ENCODE measurements at regions not wholly inside any gene's neighbourhood (a gene's known extent, or its start where the extent isn't known, plus 50 kb on each side); places are given as distances from the start of the nearest gene placed in this dataset.

- TF ChIP-seq EZH2 (IDR thresholded peaks at IDR 0.05) (no peak), POLR2AphosphoS5 (IDR thresholded peaks at IDR 0.05; ENCODE audit: borderline replicate concordance, low read depth, low read length) (no peak), FOXP2 (optimal IDR thresholded peaks at IDR 0.05; ENCODE audit: control extremely low read depth, extremely low read length, insufficient read depth) (no peak)
Measured at GRCh38 chr11:115103921-115104320, 400.3 kb downstream of the CADM1 start.
